Naive thymus-derived CD4-positive, alpha-beta T cell (primary cell): ENCODE measurements at regions not wholly inside any gene's neighbourhood (a gene's known extent, or its start where the extent isn't known, plus 50 kb on each side); places are given as distances from the start of the nearest gene placed in this dataset.
"Not testable (repeated sequence)": the region's sequence is repeated elsewhere in the genome, so short reads cannot be mapped to it uniquely, and the experiment has no call there.

Experiments used
- ATAC-seq: fragments of 150-1000 bp; cut with Tn5 transposase; 2 replicates; pipeline ENCODE4 v1.10.0; 2021; ENCODE audit warnings: mild to moderate bottlenecking, moderate library complexity
- CTCF ChIA-PET: fragments of 350-600 bp; sonication (Branson Sonifier 250); formaldehyde crosslinking; loops from one replicate; lab custom pipeline; 2021; ENCODE audit warnings: antibody characterized with exemption; lab: Charles Lee
- POLR2A ChIA-PET: fragments of 350-600 bp; sonication (Branson Sonifier 250); formaldehyde crosslinking; loops from one replicate; lab custom pipeline; 2021; ENCODE audit warnings: antibody characterized with exemption, inconsistent platforms; lab: Charles Lee
- DNase-seq, 9 donors: peaks; one replicate each; pipeline versions ENCODE4 v3.0.0 to v3.0.0-alpha.2; 2020 to 2022; ENCODE audit warnings: mixed read lengths in 1 of 9
- H3K27ac ChIP-seq: one replicate; pipeline ENCODE4 v1.7.0; 2013; ENCODE audit warnings: mild to moderate bottlenecking, low read depth, low read length, moderate library complexity
- H3K27me3 ChIP-seq, 2 donors: one replicate each; pipeline ENCODE4 v1.7.0; 2013; ENCODE audit warnings: low read length in 2 of 2, mild to moderate bottlenecking in 2 of 2, moderate library complexity in 2 of 2; ENCODE audit not compliant: control insufficient read depth in 2 of 2, insufficient read depth in 2 of 2
- H3K36me3 ChIP-seq, 3 experiments: 1 replicate in 2 of 3; 2 replicates in 1 of 3; pipeline ENCODE4 v1.7.0; 2013; ENCODE audit warnings: low read length in 3 of 3, mild to moderate bottlenecking in 3 of 3, moderate library complexity in 1 of 3; ENCODE audit not compliant: insufficient read depth in 3 of 3, control insufficient read depth in 2 of 3
- H3K4me1 ChIP-seq, 2 donors: one replicate each; pipeline ENCODE4 v1.7.0; 2013; ENCODE audit warnings: low read length in 2 of 2, mild to moderate bottlenecking in 2 of 2, moderate library complexity in 1 of 2; ENCODE audit not compliant: control insufficient read depth in 2 of 2, insufficient read depth in 2 of 2
- H3K4me3 ChIP-seq: 2 replicates; pipeline ENCODE4 v1.7.0; 2013; ENCODE audit warnings: mild to moderate bottlenecking, low read length
- H3K9me3 ChIP-seq, 3 experiments: 1 replicate in 2 of 3; 2 replicates in 1 of 3; pipeline ENCODE4 v1.7.0; 2013; ENCODE audit warnings: low read length in 3 of 3; ENCODE audit not compliant: control insufficient read depth in 2 of 3
- H3K27ac Mint-ChIP-seq, 9 donors: one replicate each; pipeline ENCODE4 v1.8.0; 2020 to 2022; ENCODE audit warnings: mixed read lengths in 9 of 9, mild to moderate bottlenecking in 8 of 9, moderate library complexity in 5 of 9, inconsistent platforms in 2 of 9
- H3K27me3 Mint-ChIP-seq, 5 donors: one replicate each; pipeline ENCODE4 v1.8.0; 2021 to 2022; ENCODE audit warnings: mixed read lengths in 5 of 5, mild to moderate bottlenecking in 1 of 5
- H3K36me3 Mint-ChIP-seq, 5 donors: one replicate each; pipeline ENCODE4 v1.8.0; 2020 to 2022; ENCODE audit warnings: mixed read lengths in 5 of 5, mild to moderate bottlenecking in 3 of 5, inconsistent platforms in 1 of 5
- H3K4me1 Mint-ChIP-seq, 7 donors: one replicate each; pipeline ENCODE4 v1.8.0; 2020 to 2022; ENCODE audit warnings: mixed read lengths in 7 of 7, mild to moderate bottlenecking in 3 of 7, inconsistent platforms in 1 of 7
- H3K4me3 Mint-ChIP-seq, 10 donors: one replicate each; pipeline ENCODE4 v1.8.0; 2020 to 2022; ENCODE audit warnings: mild to moderate bottlenecking in 10 of 10, mixed read lengths in 10 of 10, moderate library complexity in 6 of 10, inconsistent platforms in 2 of 10
- H3K9me3 Mint-ChIP-seq, 11 donors: one replicate each; pipeline ENCODE4 v1.8.0; 2020 to 2022; ENCODE audit warnings: mixed read lengths in 11 of 11, mild to moderate bottlenecking in 4 of 11, inconsistent platforms in 1 of 11, moderate library complexity in 1 of 11
- intact Hi-C, 2 donors: fragments of 100-400 bp; cut with micrococcal nuclease; formaldehyde crosslinking; loops; one replicate each; pipeline ENCODE4 v1.15.1; 2023

DNA sequence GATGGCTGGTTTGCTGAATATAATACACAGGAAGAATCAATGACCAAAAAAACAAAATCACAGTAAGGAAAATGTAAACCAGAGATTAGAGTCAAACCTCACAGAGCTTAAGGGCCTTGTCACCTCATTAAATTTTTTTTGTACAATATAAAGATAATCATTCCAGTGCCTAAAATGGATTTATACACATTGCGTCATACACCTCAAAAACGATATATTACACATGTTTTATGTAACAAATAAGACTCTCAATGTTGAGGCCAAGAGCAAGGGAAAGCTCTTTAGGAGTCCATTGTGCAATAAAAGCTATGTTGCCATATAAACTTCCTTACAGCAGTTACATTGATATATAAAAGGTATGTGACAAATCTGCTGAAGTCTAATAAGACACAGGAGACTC lies 856.7 kb upstream of the SLITRK1 start:
- Histone ChIP-seq H3K36me3 (no peaks in the 10 kb centered on the region), H3K4me1 (no peaks in the 10 kb centered on the region), H3K4me3 (no peak overlapping the region), H3K27me3 (no peaks in the 10 kb centered on the region), H3K27ac (no peak overlapping the region), H3K9me3 (no peaks in the 10 kb centered on the region)
- no peak for ATAC-seq
- no peaks in the 10 kb centered on the region for H3K36me3 Mint-ChIP-seq
- intact Hi-C loops = no loop called here
- ChIA-PET CTCF (no interaction called here), POLR2A (no interaction called here)
- H3K4me3 Mint-ChIP-seq = no peak overlapping the region
- peaks cover 0 to 22% (median 3%) of the 10 kb centered on the region in 11 donors for H3K9me3 Mint-ChIP-seq
- H3K27me3 Mint-ChIP-seq = no peaks in the 10 kb centered on the region
- H3K27ac Mint-ChIP-seq = no peak overlapping the region
- no peak for DNase-seq
- no peaks in the 10 kb centered on the region for H3K4me1 Mint-ChIP-seq

DNA sequence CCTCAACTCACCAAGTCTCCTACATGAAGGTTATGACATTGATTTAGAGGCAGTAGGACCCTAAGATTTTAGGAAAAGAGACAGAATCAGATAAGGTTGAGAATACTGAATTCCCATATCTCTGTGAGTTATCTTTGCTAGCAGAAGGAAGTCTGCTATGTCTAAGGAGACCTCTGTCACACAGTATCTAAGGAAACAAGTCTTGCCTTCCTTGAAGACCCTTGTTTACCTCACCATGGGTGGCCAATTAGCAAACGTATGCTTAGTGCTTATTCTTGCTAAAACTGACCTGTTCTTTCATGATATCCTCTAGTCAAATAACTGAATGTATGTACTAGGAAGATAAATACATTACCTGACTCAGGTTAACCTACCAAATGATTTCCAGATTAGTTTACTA lies 855.4 kb upstream of the SLITRK1 start:
- H3K4me3 ChIP-seq = no peak overlapping the region
- CTCF ChIA-PET = no interaction called here
- no peaks in the 10 kb centered on the region for H3K4me1 ChIP-seq
- Mint-ChIP-seq H3K4me3 (no peak overlapping the region), H3K27ac (no peak overlapping the region), H3K4me1 (no peaks in the 10 kb centered on the region), H3K27me3 (no peaks in the 10 kb centered on the region), H3K36me3 (no peaks in the 10 kb centered on the region), H3K9me3 (peaks cover 0 to 11% (median 3%) of the 10 kb centered on the region in 11 donors)
- intact Hi-C loops = loop anchor here in 1 of 2 donors (2.0 kb wide), 1 partner anchor 53 kb away; no protein-coding TSS in a partner anchor
- no peak overlapping the region for H3K27ac ChIP-seq
- no peaks in the 10 kb centered on the region for H3K9me3 ChIP-seq
- no peaks in the 10 kb centered on the region for H3K27me3 ChIP-seq
- DNase-seq = no peak
- POLR2A ChIA-PET = no interaction called here
- ATAC-seq = no peak
- no peaks in the 10 kb centered on the region for H3K36me3 ChIP-seq

DNA sequence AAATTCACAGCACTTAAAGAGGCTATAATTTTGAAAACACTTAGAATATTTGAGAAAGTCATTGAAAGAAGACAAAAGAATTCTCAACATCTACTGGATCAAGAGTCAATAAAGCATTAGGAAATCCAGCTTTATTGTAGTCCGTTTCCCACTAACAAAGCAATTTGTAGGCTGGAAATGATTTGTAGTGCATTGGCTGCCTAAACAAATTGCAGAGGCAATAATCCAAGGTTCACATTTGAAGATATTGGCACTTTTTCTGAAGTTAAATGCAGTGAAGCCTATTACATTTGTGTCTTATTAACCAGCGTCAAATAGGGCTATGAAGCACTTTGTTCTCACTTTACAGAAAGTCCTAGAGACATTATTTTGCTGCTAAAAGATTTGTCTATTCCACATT lies 848.1 kb upstream of the SLITRK1 start:
- H3K9me3 Mint-ChIP-seq = peaks cover 0 to 5% (median 2%) of the 10 kb centered on the region in 11 donors
- H3K36me3 Mint-ChIP-seq = no peaks in the 10 kb centered on the region
- no peaks in the 10 kb centered on the region for H3K27me3 ChIP-seq
- no peak overlapping the region for H3K4me3 ChIP-seq
- DNase-seq (no peak), ATAC-seq (no peak)
- H3K4me1 ChIP-seq = no peaks in the 10 kb centered on the region
- no peak overlapping the region for H3K27ac ChIP-seq
- no peak overlapping the region for H3K27ac Mint-ChIP-seq
- H3K27me3 Mint-ChIP-seq = no peaks in the 10 kb centered on the region
- no peaks in the 10 kb centered on the region for H3K4me1 Mint-ChIP-seq
- ChIA-PET CTCF (no interaction called here), POLR2A (no interaction called here)
- intact Hi-C loops = no loop called here
- no peaks in the 10 kb centered on the region for H3K9me3 ChIP-seq
- H3K36me3 ChIP-seq = no peaks in the 10 kb centered on the region
- no peak overlapping the region for H3K4me3 Mint-ChIP-seq

DNA sequence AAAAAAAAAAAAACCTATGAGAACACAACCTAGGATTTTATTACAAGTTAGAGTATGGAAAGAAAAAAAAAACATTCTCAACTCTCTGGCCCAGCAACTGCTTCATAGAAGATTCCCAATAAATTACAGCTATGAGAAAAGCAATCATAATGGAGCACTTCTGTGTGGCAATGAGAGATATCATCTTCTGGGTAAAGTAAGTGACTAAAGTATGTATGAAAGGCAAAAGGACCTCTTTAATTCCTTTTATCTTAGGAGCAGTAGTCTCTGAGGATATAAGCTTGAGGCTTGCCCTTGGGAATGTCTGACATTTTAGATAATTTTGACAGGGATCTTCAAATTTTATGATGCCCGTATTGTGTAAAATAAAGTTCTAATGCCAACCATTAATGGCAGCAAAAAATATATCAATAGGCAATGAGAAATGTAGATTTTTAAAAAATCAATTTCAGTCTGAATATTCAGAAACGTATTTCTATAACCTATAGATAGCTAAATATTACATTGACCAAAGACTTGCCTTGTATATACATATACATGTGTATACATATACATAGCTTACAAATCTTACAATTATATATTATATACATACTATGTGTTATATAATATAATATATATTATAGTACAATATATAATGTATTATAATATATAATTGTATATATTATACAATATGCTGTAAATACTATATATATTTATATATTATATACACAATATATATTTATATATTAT lies 823.9 kb upstream of the SLITRK1 start:
- POLR2A ChIA-PET = no interaction called here
- intact Hi-C loops = no loop called here
- no peak for ATAC-seq

DNA sequence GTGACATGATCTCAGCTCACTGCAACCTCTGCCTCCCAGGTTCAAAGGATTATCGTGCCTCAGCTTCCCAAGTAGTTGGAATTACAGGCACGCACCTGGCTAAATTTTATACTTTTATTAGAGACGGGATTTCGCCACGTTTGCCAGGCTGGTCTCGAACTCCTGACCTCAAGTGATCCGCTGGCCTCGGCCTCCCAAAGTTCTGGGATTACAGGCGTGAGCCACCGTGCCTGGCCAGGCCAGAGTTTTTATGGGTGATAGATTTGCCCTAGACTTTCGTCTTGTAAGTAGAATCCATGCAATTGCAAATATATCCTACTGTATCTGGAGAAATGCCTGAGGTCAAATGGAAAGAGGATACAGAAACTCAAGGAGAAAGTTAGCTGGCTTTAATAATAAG lies 819.9 kb upstream of the SLITRK1 start:
- H3K4me3 Mint-ChIP-seq = no peak overlapping the region
- ChIA-PET POLR2A (no interaction called here), CTCF (no interaction called here)
- H3K27ac Mint-ChIP-seq = no peak overlapping the region
- H3K27ac ChIP-seq = no peak overlapping the region
- no peaks in the 10 kb centered on the region for H3K36me3 Mint-ChIP-seq
- peaks cover 0 to 17% (median 2%) of the 10 kb centered on the region in 11 donors for H3K9me3 Mint-ChIP-seq
- H3K9me3 ChIP-seq = no peaks in the 10 kb centered on the region
- no peaks in the 10 kb centered on the region for H3K36me3 ChIP-seq
- ATAC-seq = no peak
- no peak for DNase-seq
- no peaks in the 10 kb centered on the region for H3K27me3 Mint-ChIP-seq
- no peaks in the 10 kb centered on the region for H3K4me1 Mint-ChIP-seq
- H3K27me3 ChIP-seq = no peaks in the 10 kb centered on the region
- intact Hi-C loops = no loop called here
- H3K4me1 ChIP-seq = no peaks in the 10 kb centered on the region
- H3K4me3 ChIP-seq = no peak overlapping the region

More for the DNA sequence above, 823.9 kb upstream of the SLITRK1 start:
- DNase-seq = peak in 3 of 9 donors; percentile 10 to 34 (median 23)
- no peaks in the 10 kb centered on the region for H3K27me3 Mint-ChIP-seq
- H3K27me3 ChIP-seq = no peaks in the 10 kb centered on the region
- no peak overlapping the region for H3K4me3 ChIP-seq
- H3K27ac ChIP-seq = no peak overlapping the region
- CTCF ChIA-PET = no interaction called here
- no peaks in the 10 kb centered on the region for H3K36me3 ChIP-seq
- H3K4me3 Mint-ChIP-seq = no peak overlapping the region
- H3K36me3 Mint-ChIP-seq = no peaks in the 10 kb centered on the region
- no peaks in the 10 kb centered on the region for H3K9me3 ChIP-seq
- no peak overlapping the region for H3K27ac Mint-ChIP-seq
- no peaks in the 10 kb centered on the region for H3K4me1 Mint-ChIP-seq
- peaks cover 0 to 4% (median 0%) of the 10 kb centered on the region in 11 donors for H3K9me3 Mint-ChIP-seq
- no peaks in the 10 kb centered on the region for H3K4me1 ChIP-seq

DNA sequence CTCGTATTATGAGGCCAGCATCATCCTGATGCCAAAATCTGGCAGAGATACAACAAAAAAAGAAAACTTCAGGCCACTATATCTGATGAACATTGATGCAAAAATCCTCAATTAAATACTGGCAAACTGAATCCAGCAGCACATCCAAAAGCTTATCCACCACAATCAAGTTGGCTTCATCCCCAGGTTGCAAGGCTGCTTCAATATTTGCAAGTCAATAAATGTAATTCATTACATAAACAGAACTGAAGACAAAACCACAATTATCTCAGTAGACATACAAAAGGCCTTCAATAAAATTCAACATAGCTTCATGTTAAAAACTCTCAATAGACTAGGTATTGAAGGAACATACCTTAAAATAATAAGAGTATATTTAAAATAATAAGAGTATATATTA lies 815.3 kb upstream of the SLITRK1 start:
- H3K4me1 Mint-ChIP-seq, H3K27me3 Mint-ChIP-seq, H3K36me3 ChIP-seq, H3K4me3 ChIP-seq, H3K27me3 ChIP-seq, H3K9me3 ChIP-seq, DNase-seq, ATAC-seq, H3K27ac ChIP-seq, POLR2A ChIA-PET, CTCF ChIA-PET, intact Hi-C loops, H3K4me3 Mint-ChIP-seq, H3K4me1 ChIP-seq, H3K36me3 Mint-ChIP-seq, H3K27ac Mint-ChIP-seq: not testable (repeated sequence)
- H3K9me3 Mint-ChIP-seq = peaks cover 3 to 23% (median 9%) of the 10 kb centered on the region in 11 donors

DNA sequence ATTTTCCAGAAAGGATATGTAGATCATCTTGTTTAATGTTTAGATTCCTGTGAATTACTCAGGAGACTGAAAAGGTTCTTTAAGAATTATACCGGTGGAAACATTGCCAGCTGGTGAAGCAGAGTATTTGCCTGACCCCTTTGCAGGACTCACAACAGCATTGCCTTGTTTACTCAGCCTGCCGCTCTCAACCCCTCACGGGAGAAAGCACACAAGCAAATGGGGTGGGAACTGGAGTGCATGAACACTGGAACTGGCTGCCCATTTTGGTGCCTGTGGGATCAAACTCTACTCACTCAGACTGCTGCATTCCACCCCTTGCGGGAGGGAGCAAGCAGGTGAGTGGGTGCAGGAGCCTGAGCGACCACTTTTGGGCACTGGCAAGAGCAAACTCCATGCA lies 804.7 kb upstream of the SLITRK1 start:
- intact Hi-C loops = no loop called here
- no peak for ATAC-seq
- no peaks in the 10 kb centered on the region for H3K36me3 ChIP-seq
- no peaks in the 10 kb centered on the region for H3K4me1 ChIP-seq
- no peak overlapping the region for H3K4me3 Mint-ChIP-seq
- no peak overlapping the region for H3K4me3 ChIP-seq
- ChIA-PET CTCF (interaction anchor here (0.6 kb wide), 1 partner anchor 92 kb away, joined by 3 read pairs; no protein-coding TSS in a partner anchor), POLR2A (no interaction called here)
- H3K27me3 ChIP-seq = no peaks in the 10 kb centered on the region
- no peaks in the 10 kb centered on the region for H3K36me3 Mint-ChIP-seq
- H3K27ac ChIP-seq = no peak overlapping the region
- no peaks in the 10 kb centered on the region for H3K4me1 Mint-ChIP-seq
- no peak for DNase-seq
- no peaks in the 10 kb centered on the region for H3K27me3 Mint-ChIP-seq
- H3K9me3 Mint-ChIP-seq = peaks cover 0 to 14% (median 1%) of the 10 kb centered on the region in 11 donors
- H3K27ac Mint-ChIP-seq = no peak overlapping the region
- no peaks in the 10 kb centered on the region for H3K9me3 ChIP-seq
